ENCODE measurements at regions not wholly inside any gene's neighbourhood (a gene's known extent, or its start where the extent isn't known, plus 50 kb on each side); places are given as distances from the start of the nearest gene placed in this dataset.

DNA sequence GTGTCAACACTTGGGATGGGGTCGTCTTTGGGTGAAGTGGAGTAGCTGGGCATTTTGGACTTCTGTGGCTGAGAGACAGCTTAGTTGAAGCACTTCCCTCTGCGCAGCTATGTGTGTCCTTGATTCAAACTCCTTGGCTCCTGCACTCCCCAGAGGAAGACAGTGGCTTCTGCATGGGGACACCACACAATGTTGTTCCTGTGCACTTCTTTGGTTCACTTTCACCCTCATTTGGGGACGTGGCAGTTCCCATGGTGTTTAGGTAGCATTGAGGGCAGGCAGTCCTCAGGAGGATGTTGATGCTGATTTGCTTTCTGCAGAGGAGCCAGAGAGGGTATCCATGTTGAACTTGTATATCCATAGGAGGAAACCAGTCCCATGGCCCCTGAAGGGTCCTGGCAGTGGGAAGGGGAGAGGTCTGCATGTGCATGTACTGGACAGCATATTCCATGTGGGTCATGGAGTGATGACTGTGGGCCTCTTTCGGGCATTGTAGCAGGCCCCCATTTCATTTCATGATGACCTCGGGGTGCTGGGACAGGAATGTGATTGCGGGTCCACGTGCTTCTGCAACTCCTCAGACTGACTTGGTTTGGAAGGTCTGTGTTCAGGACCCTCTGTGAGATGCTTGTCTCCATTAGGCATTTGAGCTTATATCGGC lies 135.4 kb downstream of the SNRPN start:
- in situ Hi-C loops (cut with MboI; ENCODE audit: low pct_unique_long_range_greater_than_20kb, low sequenced_read_pairs, unreplicated experiment): no loop called here
- DNase-seq (ENCODE audit: low spot score): no peak
- TF ChIP-seq, protein P1, sequence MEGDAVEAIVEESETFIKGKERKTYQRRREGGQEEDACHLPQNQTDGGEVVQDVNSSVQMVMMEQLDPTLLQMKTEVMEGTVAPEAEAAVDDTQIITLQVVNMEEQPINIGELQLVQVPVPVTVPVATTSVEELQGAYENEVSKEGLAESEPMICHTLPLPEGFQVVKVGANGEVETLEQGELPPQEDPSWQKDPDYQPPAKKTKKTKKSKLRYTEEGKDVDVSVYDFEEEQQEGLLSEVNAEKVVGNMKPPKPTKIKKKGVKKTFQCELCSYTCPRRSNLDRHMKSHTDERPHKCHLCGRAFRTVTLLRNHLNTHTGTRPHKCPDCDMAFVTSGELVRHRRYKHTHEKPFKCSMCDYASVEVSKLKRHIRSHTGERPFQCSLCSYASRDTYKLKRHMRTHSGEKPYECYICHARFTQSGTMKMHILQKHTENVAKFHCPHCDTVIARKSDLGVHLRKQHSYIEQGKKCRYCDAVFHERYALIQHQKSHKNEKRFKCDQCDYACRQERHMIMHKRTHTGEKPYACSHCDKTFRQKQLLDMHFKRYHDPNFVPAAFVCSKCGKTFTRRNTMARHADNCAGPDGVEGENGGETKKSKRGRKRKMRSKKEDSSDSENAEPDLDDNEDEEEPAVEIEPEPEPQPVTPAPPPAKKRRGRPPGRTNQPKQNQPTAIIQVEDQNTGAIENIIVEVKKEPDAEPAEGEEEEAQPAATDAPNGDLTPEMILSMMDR (IDR thresholded peaks at IDR 0.05; ENCODE audit: extremely low read depth, insufficient read depth, missing control alignments): no peak

DNA sequence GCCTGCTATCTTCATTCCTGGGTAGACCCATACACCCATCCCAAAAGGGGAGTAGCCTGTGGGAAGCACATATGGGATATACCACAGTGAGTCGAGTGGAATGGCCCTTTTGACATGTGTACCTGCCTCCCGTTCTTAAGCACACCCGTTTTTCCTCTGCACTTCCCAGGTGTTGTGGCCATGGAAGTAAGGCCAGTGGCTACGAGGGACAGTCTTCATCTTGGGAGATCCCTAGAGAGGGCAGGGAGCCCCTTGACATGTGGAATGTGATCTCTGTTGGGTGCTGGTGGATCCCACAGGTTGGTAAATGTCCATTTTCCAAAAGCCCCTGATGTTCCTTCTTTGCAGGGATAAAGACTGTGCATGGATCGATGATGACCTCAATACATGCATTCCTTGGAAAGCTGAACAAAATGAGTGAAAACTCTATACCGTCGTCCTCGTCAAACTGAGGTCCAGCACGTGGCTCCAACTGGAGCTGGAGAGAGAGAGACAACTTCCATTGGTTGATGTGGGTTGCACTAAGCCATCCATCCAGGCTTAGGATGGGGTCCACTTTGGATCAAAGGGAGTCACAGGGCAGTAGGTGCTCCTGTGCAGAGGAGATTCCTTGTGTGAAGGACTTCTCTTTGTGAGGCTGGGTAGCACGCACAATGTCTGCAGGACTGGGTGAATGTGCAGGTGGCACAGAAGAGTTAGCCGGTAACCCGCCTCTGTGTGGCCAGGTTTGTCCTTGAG lies 136.8 kb downstream of the SNRPN start:
- in situ Hi-C loops (cut with MboI; ENCODE audit: low pct_unique_long_range_greater_than_20kb, low sequenced_read_pairs, unreplicated experiment): no loop called here
- TF ChIP-seq, protein P1 (IDR thresholded peaks at IDR 0.05; ENCODE audit: extremely low read depth, insufficient read depth, missing control alignments): no peak
- DNase-seq (ENCODE audit: low spot score): no peak

DNA sequence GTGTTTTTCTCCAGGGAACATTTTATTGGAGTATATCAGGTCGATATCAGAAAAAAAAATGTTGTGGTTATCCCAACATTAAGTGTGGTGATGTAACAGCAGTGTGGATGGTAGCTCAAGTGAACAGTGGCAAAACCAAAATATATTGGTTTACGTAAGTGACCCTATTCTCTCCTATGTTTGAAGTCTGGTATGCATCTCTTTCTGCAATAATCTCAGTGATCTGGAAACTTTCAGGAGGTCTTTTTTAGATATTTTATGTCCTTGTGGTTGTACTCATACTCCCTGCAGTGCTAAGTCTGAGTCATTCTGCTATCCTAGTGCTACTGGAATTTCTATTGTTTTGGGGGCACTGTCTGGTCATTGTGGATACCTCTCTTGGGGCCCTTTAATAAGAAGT lies 137.9 kb downstream of the SNRPN start:
- TF ChIP-seq, protein P1 (IDR thresholded peaks at IDR 0.05; ENCODE audit: extremely low read depth, insufficient read depth, missing control alignments): no peak
- DNase-seq (ENCODE audit: low spot score): no peak
- in situ Hi-C loops (cut with MboI; ENCODE audit: low pct_unique_long_range_greater_than_20kb, low sequenced_read_pairs, unreplicated experiment): no loop called here

DNA sequence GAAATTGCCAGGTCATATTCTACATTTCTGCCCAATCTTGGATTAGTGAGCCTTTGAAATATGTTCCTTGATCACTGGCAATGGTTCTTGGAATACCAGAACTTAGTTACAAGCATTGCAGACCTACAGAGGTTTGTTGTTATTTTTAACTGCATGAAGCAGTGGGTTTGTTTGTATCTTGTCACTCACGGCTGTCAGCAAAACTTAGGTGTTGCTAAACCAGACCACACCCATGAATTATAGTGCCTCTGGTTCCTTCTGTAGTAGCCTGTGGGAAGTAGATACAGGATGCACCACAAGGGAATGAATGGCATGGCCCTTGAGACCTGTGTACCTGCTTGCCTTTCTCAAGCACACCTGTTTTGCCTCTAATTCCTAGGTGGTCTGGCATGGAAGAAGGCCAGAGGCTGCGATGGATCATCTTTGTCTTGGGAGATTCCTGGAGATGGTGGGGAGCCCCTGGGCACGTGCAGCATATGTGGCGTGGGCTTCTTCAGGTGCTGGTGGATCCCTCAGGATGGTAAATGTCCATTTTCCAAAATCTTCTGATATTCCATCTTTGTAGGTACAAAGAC lies 138.8 kb downstream of the SNRPN start:
- in situ Hi-C loops (cut with MboI; ENCODE audit: low pct_unique_long_range_greater_than_20kb, low sequenced_read_pairs, unreplicated experiment): no loop called here
- TF ChIP-seq, protein P1 (IDR thresholded peaks at IDR 0.05; ENCODE audit: extremely low read depth, insufficient read depth, missing control alignments): no peak
- no peak for DNase-seq (ENCODE audit: low spot score)

DNA sequence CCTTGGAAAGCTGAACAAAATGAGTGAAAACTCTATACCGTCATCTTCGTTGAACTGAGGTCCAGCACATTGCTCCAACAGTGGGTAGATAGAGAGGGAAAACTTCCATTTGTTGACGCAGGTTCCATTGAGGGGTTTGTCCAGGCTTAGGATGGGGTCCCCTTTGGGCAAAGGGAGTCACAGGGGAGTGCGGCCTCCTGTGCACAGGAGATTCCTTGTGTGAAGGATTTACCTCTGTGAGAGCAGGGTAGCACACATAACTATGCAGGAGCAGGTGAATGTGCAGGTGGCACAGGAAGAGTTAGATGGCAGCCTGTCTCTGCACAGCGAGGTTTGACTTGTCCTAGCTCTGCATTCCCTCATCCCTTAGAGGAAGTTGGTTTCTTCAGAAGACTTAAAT lies 139.3 kb downstream of the SNRPN start:
- in situ Hi-C loops (cut with MboI; ENCODE audit: low pct_unique_long_range_greater_than_20kb, low sequenced_read_pairs, unreplicated experiment): no loop called here
- TF ChIP-seq, protein P1 (IDR thresholded peaks at IDR 0.05; ENCODE audit: extremely low read depth, insufficient read depth, missing control alignments): no peak
- DNase-seq (ENCODE audit: low spot score): no peak

DNA sequence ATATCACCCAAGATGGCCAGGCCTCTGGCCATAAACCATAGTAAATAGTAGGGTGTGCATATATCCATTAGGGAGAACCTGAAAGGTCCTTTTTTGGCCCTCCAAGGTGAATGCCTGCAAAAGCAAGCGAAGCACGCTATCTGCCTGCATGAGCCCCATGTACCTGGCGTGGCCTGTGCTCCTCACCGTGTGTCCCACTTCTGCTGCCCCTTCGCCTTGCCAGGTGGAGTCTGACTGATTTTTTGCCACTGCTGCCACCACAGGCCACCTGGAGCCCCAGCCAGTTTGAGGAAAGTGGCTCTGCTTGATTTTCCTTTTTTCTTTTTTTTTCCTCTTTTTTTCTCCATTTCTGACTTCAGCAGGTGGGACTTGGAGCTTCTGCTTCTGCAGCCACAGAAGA lies 139.7 kb downstream of the SNRPN start:
- no peak for DNase-seq (ENCODE audit: low spot score)
- in situ Hi-C loops (cut with MboI; ENCODE audit: low pct_unique_long_range_greater_than_20kb, low sequenced_read_pairs, unreplicated experiment): no loop called here
- TF ChIP-seq, protein P1 (IDR thresholded peaks at IDR 0.05; ENCODE audit: extremely low read depth, insufficient read depth, missing control alignments): no peak

All from GM13977 (cell line).